GM19438 (cell line): ENCODE measurements at regions not wholly inside any gene's neighbourhood (a gene's known extent, or its start where the extent isn't known, plus 50 kb on each side); places are given as distances from the start of the nearest gene placed in this dataset.

Experiments
- ATAC-seq: cut with Tn5 transposase; IDR thresholded peaks from one replicate; pipeline ENCODE4 v1.9.1; 2021; ENCODE audit warnings: low read depth; ENCODE audit not compliant: unreplicated experiment

DNA sequence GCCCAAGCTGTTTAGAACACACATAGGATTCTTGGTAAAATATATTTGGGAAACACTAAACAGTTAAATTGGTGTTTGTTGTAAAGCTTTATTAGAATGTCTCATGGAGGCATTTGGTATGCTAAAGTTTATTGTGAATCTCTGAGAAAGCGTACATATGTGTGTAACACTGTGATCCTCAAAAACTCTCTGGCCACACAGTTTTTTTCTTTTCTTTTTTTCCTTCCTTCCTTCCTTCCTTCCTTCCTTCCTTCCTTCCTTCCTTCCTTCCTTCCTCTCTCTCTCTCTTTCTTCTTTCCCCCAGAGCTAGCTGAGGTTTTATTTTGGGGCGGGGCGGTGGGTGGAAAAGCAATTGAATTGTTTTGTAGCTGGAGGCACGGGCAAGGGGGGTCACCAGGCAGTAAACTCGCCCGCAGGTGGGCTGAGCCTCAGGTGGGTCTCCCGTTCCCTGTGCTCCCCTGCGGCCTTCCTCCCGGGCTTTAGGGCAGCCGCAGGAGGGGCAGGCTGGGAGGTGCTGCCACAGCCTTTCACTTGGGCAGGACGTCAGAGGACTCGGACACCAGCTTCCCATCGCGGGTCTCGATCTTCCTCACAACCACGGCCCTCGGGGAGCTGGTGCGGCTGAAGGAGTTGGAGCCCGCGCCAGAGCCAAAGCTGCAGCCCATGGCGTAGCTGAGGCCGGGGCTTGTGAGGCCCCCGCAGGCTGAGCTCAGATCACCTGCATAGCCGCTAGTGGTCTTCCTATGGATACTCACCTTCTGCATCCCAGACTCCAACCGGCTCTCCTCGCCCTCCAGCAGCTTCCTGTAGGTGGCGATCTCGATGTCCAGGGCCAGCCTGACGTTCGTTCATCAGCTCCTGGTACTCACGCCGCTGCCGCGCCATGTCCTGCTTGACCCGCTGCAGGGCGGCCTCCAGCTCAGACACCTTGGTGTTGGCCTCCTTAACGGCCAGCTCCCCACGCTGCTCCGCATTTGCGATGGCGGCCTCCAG lies 459.0 kb downstream of the GATA3 start:
- no peak for ATAC-seq

DNA sequence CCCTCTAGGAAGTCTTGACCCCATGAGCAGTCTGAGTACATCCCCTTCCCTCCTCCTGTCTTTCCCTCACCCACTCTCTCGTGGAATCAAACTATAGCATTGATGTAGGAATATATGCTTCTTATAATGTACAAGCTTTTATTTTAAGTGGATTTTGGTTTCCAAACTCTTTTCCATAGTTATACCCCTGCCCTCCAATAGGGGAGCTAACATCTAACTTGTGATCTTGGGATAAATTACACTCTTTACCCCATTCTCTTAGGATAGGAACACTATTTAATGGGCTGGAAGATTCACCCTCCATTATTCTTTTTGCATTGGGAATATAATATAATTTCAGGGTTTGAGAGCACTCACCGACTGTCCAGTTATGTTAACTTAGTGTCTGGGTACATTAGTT lies 465.9 kb downstream of the GATA3 start:
- no peak for ATAC-seq

DNA sequence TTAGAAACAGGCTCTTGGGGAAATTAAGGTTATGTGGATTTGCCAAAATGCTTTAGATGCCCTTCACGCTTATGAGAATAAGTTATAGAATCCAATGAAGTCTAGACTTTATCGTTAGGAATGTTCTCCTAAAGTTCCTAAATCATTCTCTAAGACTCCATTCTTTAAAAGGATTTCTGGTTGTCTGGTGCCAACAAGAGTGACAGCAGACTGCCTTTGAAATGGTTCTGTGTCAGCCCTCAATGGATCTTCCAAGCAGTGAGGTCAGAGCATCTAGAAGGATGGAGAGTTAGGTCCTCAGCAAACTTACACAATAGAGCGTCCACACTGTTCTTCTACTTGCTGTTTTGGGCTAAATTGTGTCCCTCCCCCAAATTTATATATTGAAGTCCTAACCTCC lies 473.3 kb downstream of the GATA3 start:
- no peak for ATAC-seq

DNA sequence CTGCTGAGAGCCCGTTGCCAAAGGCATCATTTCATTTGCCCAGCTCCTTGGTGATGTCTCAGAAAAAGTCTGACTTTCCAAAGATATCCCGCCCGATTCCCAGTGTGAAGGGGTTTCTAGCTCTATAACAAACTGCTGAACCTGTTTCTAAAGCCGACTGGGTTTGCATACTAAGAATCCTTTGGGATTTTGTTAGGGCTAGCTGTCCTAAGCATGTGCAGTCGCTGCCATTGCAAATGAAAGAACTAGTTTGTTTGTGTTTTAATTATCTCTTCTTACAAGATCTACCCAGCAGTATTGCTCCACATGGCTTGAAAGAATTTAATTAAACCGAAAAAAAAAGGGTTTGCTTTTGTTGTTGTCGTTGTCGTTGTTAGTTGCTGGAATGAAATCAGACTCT lies 476.6 kb downstream of the GATA3 start:
- no peak for ATAC-seq

DNA sequence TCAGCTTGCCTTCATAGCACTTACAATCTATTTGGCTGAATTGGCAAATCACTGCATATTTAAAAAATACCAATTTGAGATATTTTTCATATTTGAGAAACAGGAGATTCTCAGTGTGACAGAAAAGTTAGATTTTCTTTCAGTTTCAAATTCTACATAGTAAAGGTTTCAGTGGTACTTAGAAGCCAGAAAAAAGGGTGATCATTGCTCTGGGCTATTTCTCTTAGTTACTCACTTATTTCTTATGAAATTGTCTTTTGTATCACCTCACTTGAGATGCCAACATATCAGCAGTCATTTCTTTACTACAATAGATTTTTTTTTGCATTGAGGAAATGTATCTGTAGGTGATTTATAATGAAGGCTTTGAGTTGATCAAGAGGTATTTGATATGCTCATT lies 478.2 kb downstream of the GATA3 start:
- ATAC-seq: no peak

DNA sequence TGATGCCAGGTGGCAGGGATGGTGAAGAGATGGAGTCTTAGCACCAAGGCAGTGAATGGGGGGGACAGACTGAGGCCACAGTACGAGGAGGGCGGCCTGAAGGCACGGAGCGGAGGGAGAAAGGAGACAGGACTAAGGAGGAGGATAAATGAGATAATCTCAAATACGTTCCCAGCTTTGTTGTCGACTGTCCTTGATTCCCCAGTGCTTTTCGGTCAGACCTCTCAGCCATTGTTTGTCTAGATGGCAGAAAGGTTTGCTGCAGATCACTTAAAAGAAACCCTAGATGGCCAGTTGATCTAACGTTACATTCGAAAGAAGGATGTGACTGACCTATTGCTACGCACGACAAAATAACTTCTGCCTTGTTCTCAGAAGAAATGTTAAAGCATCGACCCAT lies 479.0 kb downstream of the GATA3 start:
- ATAC-seq: no peak

DNA sequence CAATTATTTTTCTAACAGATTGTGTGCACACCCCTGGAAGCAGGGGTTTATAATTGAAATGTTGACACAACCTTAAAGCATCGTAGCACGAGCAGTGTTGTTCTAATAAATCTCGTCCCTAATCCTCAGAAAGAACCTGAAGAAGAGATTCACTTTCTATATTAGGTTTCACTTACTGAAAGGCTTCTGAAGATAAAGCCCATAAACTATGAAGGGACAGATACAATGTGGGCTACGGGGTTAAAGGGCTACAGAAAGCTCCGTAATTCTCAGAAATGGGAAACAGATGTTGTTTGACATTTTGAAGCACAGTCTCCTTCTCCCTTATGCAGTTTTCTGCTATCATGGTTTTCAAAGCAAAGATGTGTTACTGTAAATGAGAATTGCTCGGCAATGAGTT lies 479.6 kb downstream of the GATA3 start:
- no peak for ATAC-seq

DNA sequence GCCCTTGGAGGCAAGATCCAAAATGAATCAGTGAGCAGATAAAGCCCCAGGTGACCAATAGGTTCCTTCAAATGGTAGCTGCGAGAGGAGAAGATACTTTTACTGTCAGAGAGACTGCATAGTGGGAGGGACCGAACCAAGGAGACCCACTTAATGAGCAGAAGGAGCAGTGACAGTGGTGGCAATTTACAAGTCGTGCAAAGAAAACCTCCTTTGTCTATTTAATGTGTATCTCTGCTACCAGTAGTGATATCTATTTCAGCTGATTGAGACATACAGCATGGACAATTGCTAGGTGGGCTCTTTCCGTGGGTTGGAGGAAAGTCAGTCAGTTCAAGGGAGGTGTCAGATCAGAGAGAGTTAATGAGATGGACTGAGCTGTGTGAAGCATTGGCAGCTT lies 480.4 kb downstream of the GATA3 start:
- no peak for ATAC-seq

DNA sequence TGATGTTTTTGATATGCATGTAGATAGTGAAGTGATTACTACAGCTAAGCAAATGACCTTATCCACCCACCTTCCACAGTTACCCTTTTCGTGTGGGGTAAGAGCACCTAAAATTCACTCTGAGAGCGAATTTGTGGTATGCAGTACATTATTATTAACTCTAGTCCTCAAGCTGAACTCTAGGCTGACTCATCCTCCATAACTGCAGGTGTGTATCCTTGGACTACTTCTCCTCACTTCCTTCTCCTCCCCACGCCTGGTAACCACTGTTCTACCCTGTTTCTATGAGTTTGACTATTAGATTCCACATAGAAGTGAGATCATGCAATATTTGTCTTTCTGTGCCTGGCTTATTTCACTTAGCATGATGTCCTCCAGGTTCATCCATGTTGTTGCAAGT lies 484.6 kb downstream of the GATA3 start:
- ATAC-seq: no peak

DNA sequence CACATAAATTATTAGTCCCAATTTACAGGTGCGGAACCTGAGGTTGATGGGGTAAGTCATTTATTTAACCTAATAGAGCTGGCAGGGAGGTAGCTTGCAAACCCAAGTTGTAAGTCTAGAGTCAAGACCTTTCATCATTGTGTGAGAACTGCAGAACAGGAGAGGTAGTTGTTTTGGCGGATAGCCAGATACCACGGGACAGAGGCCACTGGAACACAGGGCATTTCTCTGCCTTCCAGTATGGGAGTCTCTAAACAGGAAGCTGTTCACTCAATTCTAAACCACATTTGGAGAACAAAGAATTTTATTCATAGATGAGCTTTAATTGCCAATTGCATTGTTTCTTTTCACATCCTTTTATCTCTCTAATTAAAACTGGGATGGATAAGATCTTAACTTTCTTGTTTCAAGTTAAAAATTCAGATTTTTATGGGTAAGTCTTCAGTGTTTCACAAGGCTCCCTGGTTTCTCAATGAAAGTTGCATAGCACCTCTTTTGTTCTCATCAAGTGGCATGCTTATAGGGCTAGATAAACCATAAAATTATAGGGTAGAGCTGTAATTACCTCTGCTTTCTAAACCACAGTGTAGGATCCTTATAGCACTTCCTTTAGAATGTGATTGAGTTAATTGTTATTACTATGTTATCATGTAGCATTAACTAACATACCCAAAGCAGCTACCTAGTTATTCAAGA lies 489.0 kb downstream of the GATA3 start:
- ATAC-seq: no peak

DNA sequence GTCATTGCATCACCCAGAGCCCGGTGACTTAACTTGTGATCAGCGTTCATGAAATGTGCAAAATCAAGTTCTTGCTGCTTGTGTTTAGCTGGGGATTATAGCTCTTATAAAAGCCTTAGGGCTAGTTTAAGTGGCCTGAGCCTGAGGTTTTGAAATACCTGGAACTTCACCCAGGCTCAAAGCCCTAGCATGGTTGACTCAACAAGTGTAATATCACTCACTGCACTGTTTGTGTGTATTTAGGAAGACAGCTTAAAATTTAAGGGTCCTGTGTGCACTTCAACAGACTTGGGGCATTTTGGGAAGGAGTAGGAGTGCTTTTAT lies 489.5 kb downstream of the GATA3 start:
- ATAC-seq: no peak

DNA sequence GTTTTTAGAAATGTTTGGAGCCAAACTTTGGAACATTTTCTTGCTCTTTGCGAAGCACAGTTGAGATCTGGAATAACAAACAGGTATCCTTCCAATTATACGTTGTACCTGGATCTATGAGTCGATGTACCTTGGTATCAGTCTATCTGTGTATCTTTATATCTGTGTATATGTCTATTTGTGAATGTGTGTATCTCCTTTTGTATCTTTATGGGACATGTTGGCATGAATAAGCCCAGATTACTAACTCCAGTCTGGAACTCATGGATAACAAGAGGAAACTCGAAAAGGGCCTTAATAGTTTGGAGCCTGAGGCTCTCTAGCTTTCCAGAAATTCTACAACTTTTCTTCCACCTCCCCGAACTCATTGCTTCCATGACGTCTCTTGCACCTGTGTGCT lies 490.0 kb downstream of the GATA3 start:
- ATAC-seq: no peak

DNA sequence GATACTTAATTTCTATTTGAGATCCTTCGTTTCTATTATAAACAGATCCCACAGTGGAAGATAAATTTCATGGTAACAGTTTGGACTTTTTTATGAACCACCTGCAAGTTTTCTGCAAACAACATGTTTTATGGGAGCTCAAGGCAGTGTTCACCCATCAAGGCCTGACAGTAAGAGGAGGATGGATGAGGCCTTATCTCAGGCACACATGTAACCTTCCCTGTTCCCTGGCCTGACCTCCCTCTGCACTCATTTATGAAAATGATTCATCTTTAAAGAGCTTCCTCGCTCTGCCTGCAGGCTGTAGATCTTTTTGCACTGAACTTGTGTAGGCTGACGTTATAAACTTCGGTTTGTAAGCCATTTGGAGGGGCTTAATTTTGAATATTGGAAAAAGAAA lies 500.1 kb downstream of the GATA3 start:
- ATAC-seq: no peak

DNA sequence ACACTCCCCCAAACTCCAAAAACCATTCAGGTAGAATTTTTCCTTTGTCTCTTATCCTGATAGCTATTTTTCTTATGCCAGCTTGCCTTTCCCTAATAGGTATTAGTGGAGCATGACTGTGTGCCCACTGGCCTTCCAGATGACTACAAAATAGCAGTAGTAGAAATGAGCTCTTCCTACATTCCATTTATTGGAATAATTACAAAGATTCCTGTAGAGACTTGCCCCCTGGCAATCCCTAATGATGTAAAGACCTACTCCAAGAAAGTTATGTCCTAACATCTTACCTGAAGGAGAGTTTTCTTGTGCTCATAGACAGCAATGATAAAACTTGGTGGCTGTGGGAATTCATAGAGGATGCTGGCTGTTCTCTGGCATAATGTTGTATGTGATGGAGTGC lies 501.8 kb downstream of the GATA3 start:
- ATAC-seq: no peak

DNA sequence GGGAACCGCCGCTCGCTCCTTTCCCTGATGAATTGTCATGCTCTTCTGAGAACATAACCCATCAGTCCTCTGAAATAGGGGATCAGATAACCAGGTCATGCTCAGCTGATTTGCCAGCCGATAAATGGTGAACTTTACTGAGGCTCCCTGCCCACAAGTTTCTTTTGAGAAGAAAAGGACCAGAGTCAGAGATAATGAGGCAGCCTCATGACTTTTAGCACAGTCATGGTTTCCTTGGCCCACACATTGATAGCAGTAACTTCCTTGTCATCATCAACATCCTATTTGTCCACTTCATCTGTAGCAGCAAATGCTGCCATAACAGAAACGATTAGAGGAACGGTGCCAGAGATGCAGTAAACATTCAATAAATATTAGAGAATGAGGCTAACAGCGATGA lies 509.0 kb downstream of the GATA3 start:
- no peak for ATAC-seq

DNA sequence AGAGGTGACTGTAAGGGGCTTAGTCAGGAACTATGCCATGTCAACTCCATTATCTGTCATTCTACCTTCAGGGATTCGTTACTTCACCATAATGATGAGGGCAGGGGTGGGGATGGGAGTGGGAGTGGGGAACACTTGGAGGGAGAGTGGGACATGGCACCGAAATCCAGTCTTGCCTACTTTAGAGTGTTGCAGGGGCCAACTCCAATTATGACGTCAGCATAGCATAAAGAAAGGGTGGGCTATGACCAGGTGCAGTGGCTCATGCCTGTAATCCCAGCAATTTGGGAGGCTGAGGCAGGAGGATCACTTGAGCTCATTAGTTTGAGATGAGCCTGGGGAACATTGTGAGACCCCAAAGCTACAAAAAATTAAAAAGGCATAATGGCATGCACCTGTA lies 512.2 kb downstream of the GATA3 start:
- no peak for ATAC-seq

DNA sequence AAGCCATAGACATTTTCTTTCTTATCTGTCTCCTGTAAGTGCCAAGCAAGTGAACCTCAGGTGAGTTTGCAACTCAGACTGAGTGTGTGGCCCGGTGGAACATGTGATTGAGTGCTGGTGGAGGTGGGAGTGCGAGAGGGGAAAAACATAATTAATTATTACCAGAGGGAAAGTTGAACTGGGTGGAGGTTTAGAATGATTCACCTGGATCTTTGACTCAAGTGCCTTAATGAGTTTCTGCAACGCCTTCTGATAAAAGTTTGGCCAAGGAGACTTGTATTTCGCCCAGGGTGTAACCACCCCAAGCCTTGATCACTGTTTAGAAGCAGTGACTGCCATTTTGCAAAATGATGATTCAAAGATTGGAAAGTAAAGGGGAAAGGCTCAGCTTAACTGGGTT lies 513.9 kb downstream of the GATA3 start:
- no peak for ATAC-seq

DNA sequence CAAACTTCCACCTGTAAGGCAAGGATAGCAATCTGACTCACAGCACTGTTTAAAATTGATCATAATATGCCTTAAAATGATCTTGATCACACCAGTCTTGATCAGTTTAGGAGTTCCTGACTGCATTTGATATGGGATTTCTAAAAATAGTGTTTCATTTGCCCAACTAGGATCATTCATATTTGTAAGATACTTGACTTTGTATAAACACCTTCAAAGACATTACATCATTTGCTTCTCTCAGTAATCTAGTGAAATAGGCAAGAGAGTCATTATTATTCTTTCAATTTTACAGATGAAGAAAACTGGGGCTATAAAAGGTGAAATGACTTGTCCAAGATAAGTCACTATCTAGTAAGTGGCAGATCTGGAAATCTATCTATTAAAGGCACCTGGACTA lies 521.1 kb downstream of the GATA3 start:
- no peak for ATAC-seq

DNA sequence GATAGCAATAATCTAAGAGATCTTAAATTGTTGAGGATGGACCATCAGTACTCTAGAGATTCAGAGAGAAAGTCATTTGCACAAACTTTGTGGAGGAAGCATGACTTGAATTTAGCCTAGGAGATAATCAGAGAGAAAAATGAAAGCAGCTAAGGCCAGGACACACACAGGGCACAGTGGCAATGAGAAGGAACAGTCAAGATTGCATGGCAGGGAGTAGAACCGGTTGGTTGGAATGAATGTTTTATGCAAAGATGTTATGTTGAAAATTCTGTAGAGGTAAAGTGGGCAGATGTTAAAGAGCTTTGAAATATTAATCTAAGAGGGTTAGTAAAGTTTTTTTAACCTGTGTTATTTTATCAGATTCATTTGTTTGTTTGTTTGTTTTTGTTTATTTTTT lies 521.8 kb downstream of the GATA3 start:
- ATAC-seq: no peak

DNA sequence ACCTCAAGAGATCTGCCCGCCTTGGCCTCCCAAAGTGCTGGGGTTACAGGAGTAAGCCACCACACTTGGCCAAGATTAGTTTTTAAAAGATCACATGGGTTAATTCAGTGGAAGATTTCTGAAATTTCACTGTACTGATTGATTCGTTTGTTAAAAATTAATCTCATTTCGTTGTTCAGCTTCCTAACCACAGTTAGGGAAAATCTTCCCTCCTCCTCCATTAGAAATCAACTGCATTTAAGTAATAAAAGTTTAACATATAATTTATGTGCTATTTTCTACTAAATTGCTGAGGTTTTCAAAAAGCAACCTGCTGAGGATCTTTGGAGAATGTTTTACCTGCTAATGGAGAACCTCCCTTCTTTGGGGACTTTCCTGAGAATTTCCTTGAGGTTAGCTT lies 522.4 kb downstream of the GATA3 start:
- ATAC-seq: no peak

DNA sequence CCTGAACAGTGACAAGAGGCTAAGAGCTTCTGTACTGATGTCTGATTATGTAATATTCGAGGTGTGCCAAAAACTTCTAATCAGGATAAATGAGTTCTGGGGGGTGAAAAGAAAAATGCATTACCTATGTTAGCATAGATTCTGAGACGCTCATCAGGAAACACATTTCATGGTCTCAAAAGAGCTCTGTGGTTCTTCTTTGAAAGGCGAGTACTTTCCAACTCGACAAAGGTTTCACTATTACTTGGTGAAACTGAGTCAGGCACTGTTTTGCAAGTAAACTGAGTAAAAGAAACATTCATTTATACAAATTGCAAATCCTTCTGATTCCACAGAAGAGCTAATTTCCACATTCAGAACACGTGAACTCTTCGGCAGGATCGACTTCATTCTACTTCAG lies 523.2 kb downstream of the GATA3 start:
- no peak for ATAC-seq

DNA sequence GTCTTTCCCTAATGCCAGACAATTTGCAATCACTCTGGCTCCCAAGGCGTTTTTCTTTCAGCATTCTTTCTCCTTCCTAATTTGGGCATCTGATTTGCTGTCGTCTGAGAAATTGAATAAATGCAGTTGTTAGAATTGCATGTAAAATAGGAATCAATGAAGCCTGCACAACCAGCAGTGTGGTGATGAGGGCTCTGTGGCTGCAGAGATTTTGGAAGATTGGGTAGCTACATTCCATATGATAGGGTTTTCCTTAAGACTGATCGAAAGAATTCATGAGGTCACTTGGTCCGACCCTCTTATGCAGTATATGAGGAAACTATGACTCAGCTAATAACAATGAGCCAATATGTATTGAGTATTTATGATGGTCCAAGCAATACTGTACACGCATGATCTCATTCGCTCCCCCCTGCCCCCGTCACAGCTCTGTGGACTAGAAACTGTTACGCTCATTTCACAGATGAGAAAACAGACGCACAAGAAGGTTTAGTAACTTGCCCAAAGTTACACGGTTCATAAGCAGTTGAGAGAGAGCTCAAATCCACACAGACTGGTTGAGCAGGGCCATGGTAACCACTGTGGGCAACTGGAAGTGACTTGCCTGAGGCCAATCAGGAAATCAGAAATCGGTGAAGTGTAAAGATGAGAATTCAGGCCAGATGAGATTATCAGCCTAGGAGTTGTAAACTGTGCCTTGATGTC lies 527.2 kb downstream of the GATA3 start:
- no peak for ATAC-seq
